Lower leg skin (tissue), 3 donors: ENCODE measurements at regions not wholly inside any gene's neighbourhood (a gene's known extent, or its start where the extent isn't known, plus 50 kb on each side); places are given as distances from the start of the nearest gene placed in this dataset.

Source experiments
- POLR2A ChIP-seq, 2 donors: fragments of 450-650 bp; IDR thresholded peaks; one replicate each; pipeline ENCODE4 v1.6.1; 2016 to 2017; ENCODE audit warnings: antibody characterized with exemption in 2 of 2, mild to moderate bottlenecking in 1 of 2, moderate library complexity in 1 of 2
- TF ChIP-seq, protein P1 (sequence below), 3 donors: fragments of 450-650 bp; IDR thresholded peaks; one replicate each; pipeline ENCODE4 v1.5.1; 2016; ENCODE audit warnings: antibody characterized with exemption in 3 of 3, mild to moderate bottlenecking in 3 of 3, moderate library complexity in 2 of 3

DNA sequence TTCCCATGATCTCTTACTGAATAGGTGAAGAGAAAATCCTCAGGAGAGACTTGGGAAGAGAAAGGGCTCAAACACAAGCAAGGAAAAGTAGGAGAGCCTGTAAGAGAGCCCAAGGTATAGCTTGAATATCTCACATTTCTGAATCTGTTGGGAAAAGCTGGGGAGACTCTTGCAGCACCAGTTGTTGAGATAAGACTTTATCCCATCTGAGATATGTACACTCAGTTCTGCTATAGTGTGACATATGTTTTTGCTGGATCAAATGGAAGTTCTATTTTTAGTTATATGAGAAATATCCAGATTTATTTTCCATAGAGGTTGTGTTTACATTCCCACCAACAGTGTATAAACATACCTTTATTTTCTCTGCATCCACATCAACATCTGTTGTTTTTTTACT, 246.1 kb downstream of the NDFIP2 start:
- TF ChIP-seq POLR2A (IDR thresholded peaks at IDR 0.05), result no peak
- TF ChIP-seq, protein P1, sequence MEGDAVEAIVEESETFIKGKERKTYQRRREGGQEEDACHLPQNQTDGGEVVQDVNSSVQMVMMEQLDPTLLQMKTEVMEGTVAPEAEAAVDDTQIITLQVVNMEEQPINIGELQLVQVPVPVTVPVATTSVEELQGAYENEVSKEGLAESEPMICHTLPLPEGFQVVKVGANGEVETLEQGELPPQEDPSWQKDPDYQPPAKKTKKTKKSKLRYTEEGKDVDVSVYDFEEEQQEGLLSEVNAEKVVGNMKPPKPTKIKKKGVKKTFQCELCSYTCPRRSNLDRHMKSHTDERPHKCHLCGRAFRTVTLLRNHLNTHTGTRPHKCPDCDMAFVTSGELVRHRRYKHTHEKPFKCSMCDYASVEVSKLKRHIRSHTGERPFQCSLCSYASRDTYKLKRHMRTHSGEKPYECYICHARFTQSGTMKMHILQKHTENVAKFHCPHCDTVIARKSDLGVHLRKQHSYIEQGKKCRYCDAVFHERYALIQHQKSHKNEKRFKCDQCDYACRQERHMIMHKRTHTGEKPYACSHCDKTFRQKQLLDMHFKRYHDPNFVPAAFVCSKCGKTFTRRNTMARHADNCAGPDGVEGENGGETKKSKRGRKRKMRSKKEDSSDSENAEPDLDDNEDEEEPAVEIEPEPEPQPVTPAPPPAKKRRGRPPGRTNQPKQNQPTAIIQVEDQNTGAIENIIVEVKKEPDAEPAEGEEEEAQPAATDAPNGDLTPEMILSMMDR (IDR thresholded peaks at IDR 0.05), result no peak
